HL-60 (cell line): ENCODE measurements at regions not wholly inside any gene's neighbourhood (a gene's known extent, or its start where the extent isn't known, plus 50 kb on each side); places are given as distances from the start of the nearest gene placed in this dataset.

Experiments
- DNase-seq, 2 experiments: peaks; one replicate each; pipeline ENCODE4 v3.0.0-alpha.2; 2010 to 2020; ENCODE audit warnings: low read depth in 1 of 2, low spot score in 1 of 2
- H3K27ac ChIP-seq: fragments of 250-450 bp; sonication (Bioruptor Pico); replicated peaks from 2 replicates; pipeline ENCODE4 v1.5.1; 2020; ENCODE audit warnings: mild to moderate bottlenecking, moderate library complexity
- H3K27me3 ChIP-seq: fragments of 250-450 bp; sonication (Bioruptor Pico); 2 replicates; pipeline ENCODE4 v1.5.1; 2021; ENCODE audit warnings: mild to moderate bottlenecking, moderate library complexity; ENCODE audit not compliant: insufficient read depth, poor library complexity, severe bottlenecking
- H3K4me3 ChIP-seq: replicated peaks from 2 replicates; pipeline ENCODE4 v1.5.1; 2011; ENCODE audit warnings: mild to moderate bottlenecking, control low read depth, low read length; ENCODE audit not compliant: insufficient read depth
- CTCF ChIP-seq: IDR thresholded peaks from one replicate; pipeline ENCODE4 v1.5.1; 2011; ENCODE audit warnings: low read length, control low read depth, inconsistent platforms; ENCODE audit not compliant: insufficient read depth
- GABPA ChIP-seq: IDR thresholded peaks from 2 replicates; pipeline ENCODE4 v1.6.1; 2012; ENCODE audit warnings: low read depth
- POLR2AphosphoS5 ChIP-seq: IDR thresholded peaks from 2 replicates; pipeline ENCODE4 v1.6.1; 2012; ENCODE audit warnings: low read depth
- REST ChIP-seq: IDR thresholded peaks from 2 replicates; pipeline ENCODE4 v1.6.1; 2012; ENCODE audit warnings: low read depth; ENCODE audit not compliant: insufficient replicate concordance
- SPI1 ChIP-seq: IDR thresholded peaks from 2 replicates; pipeline ENCODE4 v1.6.1; 2012; ENCODE audit warnings: low read depth, mild to moderate bottlenecking, borderline replicate concordance

- no peak for DNase-seq
- TF ChIP-seq GABPA (no peak), POLR2AphosphoS5 (no peak)
- Histone ChIP-seq H3K27me3 (no peaks in the 10 kb centered on the region), H3K4me3 (no peak overlapping the region), H3K27ac (no peak overlapping the region)
Measured at GRCh38 chr13:70284371-70284770, 176.1 kb upstream of the KLHL1 start.

GRCh38 chr13:70275841-70276240 is 167.6 kb upstream of the KLHL1 start:
- TF ChIP-seq POLR2AphosphoS5 (no peak), REST (no peak)
- Histone ChIP-seq H3K4me3 (no peak overlapping the region), H3K27me3 (no peaks in the 10 kb centered on the region), H3K27ac (no peak overlapping the region)
- no peak for DNase-seq

DNA sequence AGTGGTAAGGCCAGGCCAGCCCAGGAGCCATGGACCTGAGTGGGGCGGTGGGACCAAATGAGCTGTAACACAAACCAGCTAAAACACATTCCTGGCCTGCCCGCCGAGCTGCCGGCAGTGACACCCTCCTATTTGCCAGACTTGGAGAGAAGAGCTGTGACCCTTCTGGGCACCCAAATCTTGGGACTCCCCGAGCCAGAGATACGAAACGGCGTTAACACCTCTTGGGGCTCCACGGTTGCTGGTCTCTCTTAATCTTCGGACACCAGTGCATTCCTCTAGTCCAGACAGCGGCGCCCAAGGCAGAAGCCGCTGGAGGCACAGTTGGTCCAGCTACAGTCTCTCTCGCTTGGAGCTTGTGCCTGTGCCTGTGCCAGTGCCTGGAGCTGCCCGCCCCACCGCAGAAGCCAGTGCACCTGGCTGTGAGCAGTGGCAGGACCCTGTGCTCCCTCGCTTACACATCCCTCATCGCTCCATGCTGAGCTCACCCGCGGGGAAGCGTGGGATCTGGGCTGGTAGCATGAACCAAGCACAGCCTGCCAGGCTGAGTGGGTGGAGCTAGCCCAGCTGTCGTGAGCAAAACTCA is 147.2 kb upstream of the KLHL1 start:
- DNase-seq = no peak
- TF ChIP-seq REST = no peak
- TF ChIP-seq CTCF = no peak
- no peak for TF ChIP-seq POLR2AphosphoS5
- no peak for TF ChIP-seq SPI1
- TF ChIP-seq GABPA = no peak
- no peaks in the 10 kb centered on the region for H3K27me3 ChIP-seq
- H3K27ac ChIP-seq = no peak overlapping the region
- H3K4me3 ChIP-seq = no peak overlapping the region

DNA sequence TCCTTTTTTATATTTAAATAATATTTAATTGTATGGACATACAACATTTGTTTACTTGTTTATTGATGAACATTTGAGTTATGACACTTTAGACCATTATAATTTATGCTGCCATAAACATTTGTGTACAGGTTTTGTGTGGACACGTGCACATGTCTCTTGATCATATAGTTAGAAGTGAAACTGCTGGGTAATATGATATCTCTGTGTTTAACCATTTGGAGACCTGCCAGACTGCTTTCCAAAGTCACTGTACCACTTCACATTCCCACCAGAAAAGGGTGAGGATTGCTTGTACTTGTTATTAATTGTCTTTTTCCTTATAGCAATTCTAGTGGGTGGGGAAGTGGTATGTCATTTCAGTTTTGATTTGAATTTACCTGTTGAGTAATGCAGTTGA is 145.6 kb upstream of the KLHL1 start:
- no peak overlapping the region for H3K27ac ChIP-seq
- no peak overlapping the region for H3K4me3 ChIP-seq
- no peak for TF ChIP-seq POLR2AphosphoS5
- no peak for TF ChIP-seq REST
- no peak for TF ChIP-seq GABPA
- TF ChIP-seq CTCF = no peak
- no peak for TF ChIP-seq SPI1
- H3K27me3 ChIP-seq = no peaks in the 10 kb centered on the region
- DNase-seq = no peak
